Natural killer cell (primary cell): ENCODE measurements at regions not wholly inside any gene's neighbourhood (a gene's known extent, or its start where the extent isn't known, plus 50 kb on each side); places are given as distances from the start of the nearest gene placed in this dataset.

Experiments
- ATAC-seq, 3 donors: fragments of 150-1000 bp in 2 of 3; fragments of 200-7000 bp in 1 of 3; cut with Tn5 transposase; 1 replicate in 1 of 3; 2 replicates in 2 of 3; pipeline ENCODE4 v1.10.0; 2021; ENCODE audit warnings: mild to moderate bottlenecking in 2 of 3, moderate library complexity in 2 of 3
- DNase-seq, 2 donors: peaks; one replicate each; pipeline versions ENCODE4 v3.0.0 to v3.0.0-alpha.2; 2013 to 2021; ENCODE audit warnings: mixed read lengths in 1 of 2
- H3K27ac ChIP-seq: one replicate; pipeline ENCODE4 v1.5.1; 2013; ENCODE audit warnings: mild to moderate bottlenecking, low read length
- H3K27me3 ChIP-seq: one replicate; pipeline ENCODE4 v1.6.1; 2013; ENCODE audit warnings: low read length; ENCODE audit not compliant: control insufficient read depth, insufficient read depth
- H3K36me3 ChIP-seq: one replicate; pipeline ENCODE4 v1.6.1; 2013; ENCODE audit warnings: low read length; ENCODE audit not compliant: control insufficient read depth, insufficient read depth
- H3K4me1 ChIP-seq: one replicate; pipeline ENCODE4 v1.6.1; 2013; ENCODE audit warnings: low read length; ENCODE audit not compliant: control insufficient read depth, insufficient read depth
- H3K4me3 ChIP-seq: one replicate; pipeline ENCODE4 v1.5.1; 2013; ENCODE audit warnings: low read length
- H3K9me3 ChIP-seq: one replicate; pipeline ENCODE4 v1.6.1; 2013; ENCODE audit warnings: low read length; ENCODE audit not compliant: control insufficient read depth, insufficient read depth
- H3K27ac Mint-ChIP-seq, 2 donors: one replicate each; pipeline ENCODE4 v1.8.0; 2022; ENCODE audit warnings: mild to moderate bottlenecking in 2 of 2, mixed read lengths in 2 of 2, moderate library complexity in 1 of 2
- H3K27me3 Mint-ChIP-seq, 2 donors: one replicate each; pipeline ENCODE4 v1.8.0; 2022; ENCODE audit warnings: low read depth in 2 of 2, mixed read lengths in 2 of 2
- H3K36me3 Mint-ChIP-seq: one replicate; pipeline ENCODE4 v1.8.0; 2022; ENCODE audit warnings: mixed read lengths
- H3K4me1 Mint-ChIP-seq, 2 donors: one replicate each; pipeline ENCODE4 v1.8.0; 2022; ENCODE audit warnings: mixed read lengths in 2 of 2
- H3K4me3 Mint-ChIP-seq: one replicate; pipeline ENCODE4 v1.8.0; 2022; ENCODE audit warnings: mild to moderate bottlenecking, moderate library complexity, mixed read lengths
- H3K9me3 Mint-ChIP-seq, 2 donors: one replicate each; pipeline ENCODE4 v1.8.0; 2022; ENCODE audit warnings: mixed read lengths in 2 of 2
- WGBS: methylation state at CpG from one replicate; pipeline ENCODE4 v1.1.7; 2013; ENCODE audit warnings: missing lambda C conversion rate; ENCODE audit not compliant: insufficient coverage; 5-methylcytosine and 5-hydroxymethylcytosine counted together
- intact Hi-C: fragments of 100-400 bp; cut with micrococcal nuclease; formaldehyde crosslinking; loops from one replicate; pipeline ENCODE4 v1.14.2; 2022
- TF ChIP-seq, protein P1 (sequence below): fragments of 200-600 bp; IDR thresholded peaks from one replicate; pipeline ENCODE4 v1.8.0; 2022; ENCODE audit warnings: antibody characterized with exemption

DNA sequence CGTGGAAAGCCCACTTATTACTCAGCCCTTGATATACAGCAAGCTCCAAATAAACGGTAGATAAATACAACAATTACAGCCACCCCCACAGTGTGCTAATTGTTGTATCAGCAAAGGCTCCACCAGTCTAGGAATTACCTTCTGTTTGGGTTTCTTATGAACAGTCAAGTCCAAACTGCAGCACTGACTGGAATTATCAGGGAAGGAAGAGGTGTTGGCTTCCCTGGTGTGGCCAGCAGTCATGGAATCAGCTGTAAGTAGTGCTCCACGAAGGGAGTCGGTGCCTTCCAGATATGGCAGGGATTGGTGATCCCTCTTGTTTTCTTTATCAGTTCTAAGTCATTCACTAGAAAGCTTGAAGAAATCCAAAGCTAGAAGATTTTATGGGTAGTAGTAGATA, 209.1 kb downstream of the SNX19 start:
- H3K9me3 Mint-ChIP-seq, result no peaks in the 10 kb centered on the region
- no peaks in the 10 kb centered on the region for H3K4me1 Mint-ChIP-seq

GRCh38 chr11:130709531-130709930, 206.7 kb downstream of the SNX19 start:
- Mint-ChIP-seq H3K4me1 (no peaks in the 10 kb centered on the region), H3K9me3 (no peaks in the 10 kb centered on the region), H3K27me3 (peaks cover 12 to 24% of the 10 kb centered on the region in 2 donors), H3K27ac (no peak overlapping the region), H3K36me3 (no peaks in the 10 kb centered on the region), H3K4me3 (no peak overlapping the region)
- WGBS, result 84% methylated on average over 4 of the region's 5 CpGs
- H3K27ac ChIP-seq, result no peak overlapping the region
- intact Hi-C loops, result no loop called here
- no peaks in the 10 kb centered on the region for H3K27me3 ChIP-seq
- no peak overlapping the region for H3K4me3 ChIP-seq
- H3K9me3 ChIP-seq, result no peaks in the 10 kb centered on the region
- no peak for ATAC-seq
- no peaks in the 10 kb centered on the region for H3K36me3 ChIP-seq
- TF ChIP-seq, protein P1, sequence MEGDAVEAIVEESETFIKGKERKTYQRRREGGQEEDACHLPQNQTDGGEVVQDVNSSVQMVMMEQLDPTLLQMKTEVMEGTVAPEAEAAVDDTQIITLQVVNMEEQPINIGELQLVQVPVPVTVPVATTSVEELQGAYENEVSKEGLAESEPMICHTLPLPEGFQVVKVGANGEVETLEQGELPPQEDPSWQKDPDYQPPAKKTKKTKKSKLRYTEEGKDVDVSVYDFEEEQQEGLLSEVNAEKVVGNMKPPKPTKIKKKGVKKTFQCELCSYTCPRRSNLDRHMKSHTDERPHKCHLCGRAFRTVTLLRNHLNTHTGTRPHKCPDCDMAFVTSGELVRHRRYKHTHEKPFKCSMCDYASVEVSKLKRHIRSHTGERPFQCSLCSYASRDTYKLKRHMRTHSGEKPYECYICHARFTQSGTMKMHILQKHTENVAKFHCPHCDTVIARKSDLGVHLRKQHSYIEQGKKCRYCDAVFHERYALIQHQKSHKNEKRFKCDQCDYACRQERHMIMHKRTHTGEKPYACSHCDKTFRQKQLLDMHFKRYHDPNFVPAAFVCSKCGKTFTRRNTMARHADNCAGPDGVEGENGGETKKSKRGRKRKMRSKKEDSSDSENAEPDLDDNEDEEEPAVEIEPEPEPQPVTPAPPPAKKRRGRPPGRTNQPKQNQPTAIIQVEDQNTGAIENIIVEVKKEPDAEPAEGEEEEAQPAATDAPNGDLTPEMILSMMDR, result no peak
- H3K4me1 ChIP-seq, result no peaks in the 10 kb centered on the region
- no peak for DNase-seq

More for the DNA sequence above, 209.1 kb downstream of the SNX19 start:
- H3K27me3 Mint-ChIP-seq, result peaks cover 7 to 31% of the 10 kb centered on the region in 2 donors
- Histone ChIP-seq H3K4me1 (no peaks in the 10 kb centered on the region), H3K36me3 (no peaks in the 10 kb centered on the region), H3K9me3 (no peaks in the 10 kb centered on the region), H3K4me3 (no peak overlapping the region), H3K27me3 (no peaks in the 10 kb centered on the region), H3K27ac (no peak overlapping the region)
- no peak for DNase-seq
- ATAC-seq, result no peak
- intact Hi-C loops, result no loop called here
- TF ChIP-seq, protein P1, result no peak
- no peaks in the 10 kb centered on the region for H3K36me3 Mint-ChIP-seq
- 90% methylated on average over 4 of the region's 4 CpGs for WGBS
- no peak overlapping the region for H3K4me3 Mint-ChIP-seq
- H3K27ac Mint-ChIP-seq, result no peak overlapping the region

DNA sequence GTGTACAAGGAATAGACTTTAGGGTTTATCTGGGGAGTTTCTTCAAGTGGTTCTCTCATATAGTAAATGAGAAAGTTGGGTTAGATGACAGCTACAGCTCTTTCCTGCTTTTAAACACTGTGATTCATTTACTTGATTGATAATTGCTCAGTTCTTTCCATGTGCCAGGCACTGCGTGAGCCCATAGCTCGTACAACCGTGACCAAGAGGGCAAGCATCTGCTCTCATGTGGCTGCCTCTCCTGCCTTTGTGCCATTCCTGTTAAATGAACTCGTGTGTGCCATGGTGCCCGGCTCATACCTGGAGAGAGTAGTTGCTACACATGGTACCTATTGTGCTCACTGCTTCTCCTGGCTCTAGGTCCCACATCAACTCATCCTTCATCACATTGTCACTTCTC, 206.3 kb downstream of the SNX19 start:
- Mint-ChIP-seq H3K27ac (no peak overlapping the region), H3K9me3 (no peaks in the 10 kb centered on the region), H3K4me1 (no peaks in the 10 kb centered on the region), H3K4me3 (no peak overlapping the region), H3K27me3 (peaks cover 12 to 28% of the 10 kb centered on the region in 2 donors), H3K36me3 (no peaks in the 10 kb centered on the region)
- Histone ChIP-seq H3K4me3 (no peak overlapping the region), H3K27me3 (no peaks in the 10 kb centered on the region), H3K9me3 (no peaks in the 10 kb centered on the region), H3K27ac (no peak overlapping the region), H3K36me3 (no peaks in the 10 kb centered on the region), H3K4me1 (no peaks in the 10 kb centered on the region)
- TF ChIP-seq, protein P1, result no peak
- no peak for DNase-seq
- no peak for ATAC-seq
- intact Hi-C loops, result no loop called here
- 86% methylated on average over 5 of the region's 5 CpGs for WGBS

- DNase-seq (no peak), ATAC-seq (no peak)
- H3K4me3 ChIP-seq, result no peak overlapping the region
- Mint-ChIP-seq H3K36me3 (no peaks in the 10 kb centered on the region), H3K4me3 (no peak overlapping the region), H3K4me1 (no peaks in the 10 kb centered on the region), H3K27ac (no peak overlapping the region), H3K9me3 (no peaks in the 10 kb centered on the region), H3K27me3 (peaks cover 8 to 28% of the 10 kb centered on the region in 2 donors)
- H3K27ac ChIP-seq, result no peak overlapping the region
- TF ChIP-seq, protein P1, result no peak
- no peaks in the 10 kb centered on the region for H3K4me1 ChIP-seq
- H3K36me3 ChIP-seq, result no peaks in the 10 kb centered on the region
- H3K9me3 ChIP-seq, result no peaks in the 10 kb centered on the region
- no peaks in the 10 kb centered on the region for H3K27me3 ChIP-seq
- WGBS, result 85% methylated on average over 13 of the region's 13 CpGs
- intact Hi-C loops, result no loop called here
Measured at GRCh38 chr11:130710497-130711012, 205.7 kb downstream of the SNX19 start.
